Prostate gland (tissue), 2 donors: ENCODE measurements at regions not wholly inside any gene's neighbourhood (a gene's known extent, or its start where the extent isn't known, plus 50 kb on each side); places are given as distances from the start of the nearest gene placed in this dataset.
"Not testable (repeated sequence)": the region's sequence is repeated elsewhere in the genome, so short reads cannot be mapped to it uniquely, and the experiment has no call there.

Experiments used
- POLR2AphosphoS5 ChIP-seq: sonication (generic); formaldehyde crosslinking; IDR thresholded peaks from one replicate; pipeline ENCODE4 v1.6.1; 2017; ENCODE audit warnings: antibody characterized with exemption
- TF ChIP-seq, protein P1 (sequence below), 4 experiments: fragments of 200-600 bp in 2 of 4; fragments of 450-650 bp in 2 of 4; sonication (generic) in 2 of 4; IDR thresholded peaks; 1 replicate in 3 of 4; 2 replicates in 1 of 4; pipeline ENCODE4 v1.5.1; 2016 to 2019; ENCODE audit warnings: antibody characterized with exemption in 4 of 4, mild to moderate bottlenecking in 2 of 4, moderate library complexity in 2 of 4

DNA sequence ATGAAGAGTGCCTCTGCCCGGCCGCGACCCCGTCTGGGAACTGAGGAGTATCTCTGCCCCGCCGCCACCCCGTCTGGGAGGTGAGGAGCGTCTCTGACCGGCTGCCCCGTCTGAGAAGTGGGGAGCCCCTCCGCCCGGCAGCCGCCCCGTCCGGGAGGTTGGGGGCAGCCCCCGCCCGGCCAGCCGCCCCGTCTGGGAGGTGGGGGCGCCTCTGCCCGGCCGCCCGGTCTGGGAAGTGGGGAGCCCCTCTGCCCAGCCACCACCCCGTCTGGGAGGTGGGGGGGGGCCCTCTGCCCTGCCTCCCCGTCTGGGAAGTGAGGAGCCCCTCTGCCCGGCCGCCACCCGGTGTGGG lies 1251.9 kb downstream of the BRINP3 start:
- TF ChIP-seq, protein P1, sequence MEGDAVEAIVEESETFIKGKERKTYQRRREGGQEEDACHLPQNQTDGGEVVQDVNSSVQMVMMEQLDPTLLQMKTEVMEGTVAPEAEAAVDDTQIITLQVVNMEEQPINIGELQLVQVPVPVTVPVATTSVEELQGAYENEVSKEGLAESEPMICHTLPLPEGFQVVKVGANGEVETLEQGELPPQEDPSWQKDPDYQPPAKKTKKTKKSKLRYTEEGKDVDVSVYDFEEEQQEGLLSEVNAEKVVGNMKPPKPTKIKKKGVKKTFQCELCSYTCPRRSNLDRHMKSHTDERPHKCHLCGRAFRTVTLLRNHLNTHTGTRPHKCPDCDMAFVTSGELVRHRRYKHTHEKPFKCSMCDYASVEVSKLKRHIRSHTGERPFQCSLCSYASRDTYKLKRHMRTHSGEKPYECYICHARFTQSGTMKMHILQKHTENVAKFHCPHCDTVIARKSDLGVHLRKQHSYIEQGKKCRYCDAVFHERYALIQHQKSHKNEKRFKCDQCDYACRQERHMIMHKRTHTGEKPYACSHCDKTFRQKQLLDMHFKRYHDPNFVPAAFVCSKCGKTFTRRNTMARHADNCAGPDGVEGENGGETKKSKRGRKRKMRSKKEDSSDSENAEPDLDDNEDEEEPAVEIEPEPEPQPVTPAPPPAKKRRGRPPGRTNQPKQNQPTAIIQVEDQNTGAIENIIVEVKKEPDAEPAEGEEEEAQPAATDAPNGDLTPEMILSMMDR (IDR thresholded peaks at IDR 0.05) = not testable (repeated sequence)
- TF ChIP-seq POLR2AphosphoS5 = not testable (repeated sequence)
